ENCODE measurements at regions not wholly inside any gene's neighbourhood (a gene's known extent, or its start where the extent isn't known, plus 50 kb on each side); places are given as distances from the start of the nearest gene placed in this dataset.

DNA sequence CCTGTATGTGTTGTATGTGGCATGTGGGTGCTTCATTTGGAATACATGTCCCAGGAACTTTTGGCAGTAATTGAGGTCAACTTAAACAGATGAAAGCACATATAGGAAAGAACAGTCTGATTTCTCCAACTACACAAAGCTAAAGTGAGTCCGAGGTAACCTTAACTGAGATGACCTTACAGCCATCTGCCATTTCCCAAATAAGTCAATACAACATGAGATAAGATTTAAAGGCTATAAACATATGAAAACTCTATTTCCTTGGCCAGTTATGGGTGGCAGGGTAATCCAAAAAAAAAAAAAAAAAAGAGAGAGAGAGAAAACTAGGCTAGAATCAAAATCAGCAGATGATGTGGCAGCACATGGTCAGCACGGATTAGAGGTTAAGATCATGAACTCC, 1068.3 kb downstream of the KHDRBS2 start:
- H3K9me3 Mint-ChIP-seq (ENCODE audit: unreplicated experiment) = peaks cover 7% of the 10 kb centered on the region
- H3K27me3 Mint-ChIP-seq (ENCODE audit: insufficient read depth, unreplicated experiment) = no peaks in the 10 kb centered on the region
- intact Hi-C loops (cut with micrococcal nuclease) = no loop called here
- no peaks in the 10 kb centered on the region for H3K36me3 Mint-ChIP-seq (ENCODE audit: insufficient read depth, unreplicated experiment)
- ChIA-PET POLR2A (no interaction called here), CTCF (no interaction called here)
- DNase-seq (ENCODE audit: unreplicated experiment) = no peak
- BruUV-seq (replicated peaks) = no TSS peak
- TF ChIP-seq, protein P1, sequence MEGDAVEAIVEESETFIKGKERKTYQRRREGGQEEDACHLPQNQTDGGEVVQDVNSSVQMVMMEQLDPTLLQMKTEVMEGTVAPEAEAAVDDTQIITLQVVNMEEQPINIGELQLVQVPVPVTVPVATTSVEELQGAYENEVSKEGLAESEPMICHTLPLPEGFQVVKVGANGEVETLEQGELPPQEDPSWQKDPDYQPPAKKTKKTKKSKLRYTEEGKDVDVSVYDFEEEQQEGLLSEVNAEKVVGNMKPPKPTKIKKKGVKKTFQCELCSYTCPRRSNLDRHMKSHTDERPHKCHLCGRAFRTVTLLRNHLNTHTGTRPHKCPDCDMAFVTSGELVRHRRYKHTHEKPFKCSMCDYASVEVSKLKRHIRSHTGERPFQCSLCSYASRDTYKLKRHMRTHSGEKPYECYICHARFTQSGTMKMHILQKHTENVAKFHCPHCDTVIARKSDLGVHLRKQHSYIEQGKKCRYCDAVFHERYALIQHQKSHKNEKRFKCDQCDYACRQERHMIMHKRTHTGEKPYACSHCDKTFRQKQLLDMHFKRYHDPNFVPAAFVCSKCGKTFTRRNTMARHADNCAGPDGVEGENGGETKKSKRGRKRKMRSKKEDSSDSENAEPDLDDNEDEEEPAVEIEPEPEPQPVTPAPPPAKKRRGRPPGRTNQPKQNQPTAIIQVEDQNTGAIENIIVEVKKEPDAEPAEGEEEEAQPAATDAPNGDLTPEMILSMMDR (IDR thresholded peaks at IDR 0.05; ENCODE audit: unreplicated experiment) = no peak
- no peak overlapping the region for H3K4me3 Mint-ChIP-seq (ENCODE audit: unreplicated experiment)
- H3K27ac Mint-ChIP-seq (ENCODE audit: low read depth, unreplicated experiment) = no peak overlapping the region
- no peaks in the 10 kb centered on the region for H3K4me1 Mint-ChIP-seq (ENCODE audit: insufficient read depth, unreplicated experiment)

DNA sequence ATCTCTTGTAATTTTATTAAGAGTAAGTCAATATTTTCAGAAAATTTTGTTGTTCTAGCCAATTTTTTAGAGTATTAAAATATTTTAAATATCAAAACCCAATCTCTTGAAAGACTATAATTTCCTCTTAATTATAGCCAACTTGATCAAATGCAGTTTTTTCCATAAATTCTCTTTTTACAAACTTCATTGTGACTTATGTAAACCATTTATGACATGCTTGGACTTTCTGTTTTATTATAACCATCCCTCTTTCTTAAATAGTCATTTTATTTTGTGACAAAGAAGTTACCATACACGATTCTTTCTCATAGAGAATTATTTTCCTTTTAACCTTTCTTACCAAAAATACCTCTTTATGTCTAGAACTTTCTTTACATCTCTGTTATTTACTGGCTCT, 1075.5 kb downstream of the KHDRBS2 start:
- no TSS peak for BruUV-seq (replicated peaks)
- no peak overlapping the region for H3K27ac Mint-ChIP-seq (ENCODE audit: low read depth, unreplicated experiment)
- intact Hi-C loops (cut with micrococcal nuclease) = no loop called here
- no peaks in the 10 kb centered on the region for H3K36me3 Mint-ChIP-seq (ENCODE audit: insufficient read depth, unreplicated experiment)
- ChIA-PET POLR2A (no interaction called here), CTCF (no interaction called here)
- DNase-seq (ENCODE audit: unreplicated experiment) = no peak
- TF ChIP-seq, protein P1 (IDR thresholded peaks at IDR 0.05; ENCODE audit: unreplicated experiment) = no peak
- H3K4me1 Mint-ChIP-seq (ENCODE audit: insufficient read depth, unreplicated experiment) = no peaks in the 10 kb centered on the region
- peaks cover 12% of the 10 kb centered on the region for H3K9me3 Mint-ChIP-seq (ENCODE audit: unreplicated experiment)
- no peak overlapping the region for H3K4me3 Mint-ChIP-seq (ENCODE audit: unreplicated experiment)
- H3K27me3 Mint-ChIP-seq (ENCODE audit: insufficient read depth, unreplicated experiment) = no peaks in the 10 kb centered on the region

DNA sequence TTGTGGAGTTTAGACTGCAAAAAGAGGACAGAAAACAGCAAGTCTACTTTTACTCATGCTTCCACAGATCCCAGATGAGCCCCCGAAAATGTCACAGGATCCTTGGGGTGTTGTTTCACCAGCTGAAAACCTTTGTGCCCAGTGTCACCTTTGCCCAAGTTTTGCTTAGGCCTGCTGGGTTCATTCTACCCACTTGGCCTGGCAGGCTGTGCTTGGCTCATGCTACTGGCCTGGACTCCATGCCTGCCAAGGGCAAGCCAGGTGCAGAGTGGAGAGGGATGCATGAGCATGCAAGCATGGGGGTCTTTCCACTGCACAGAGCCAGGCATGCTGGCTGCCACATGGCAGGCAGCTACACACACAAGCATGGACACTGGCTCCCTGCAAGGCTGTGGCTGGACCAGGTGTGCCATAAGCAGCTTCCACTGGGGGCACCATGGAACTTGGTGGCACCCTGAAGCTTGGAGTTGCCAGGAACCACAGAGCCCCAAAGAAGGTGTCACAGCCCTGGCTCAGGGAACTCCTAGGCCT, 1082.0 kb downstream of the KHDRBS2 start:
- peaks cover 8% of the 10 kb centered on the region for H3K9me3 Mint-ChIP-seq (ENCODE audit: unreplicated experiment)
- no TSS peak for BruUV-seq (replicated peaks)
- TF ChIP-seq, protein P1 (IDR thresholded peaks at IDR 0.05; ENCODE audit: unreplicated experiment) = no peak
- H3K36me3 Mint-ChIP-seq (ENCODE audit: insufficient read depth, unreplicated experiment) = no peaks in the 10 kb centered on the region
- H3K4me1 Mint-ChIP-seq (ENCODE audit: insufficient read depth, unreplicated experiment) = no peaks in the 10 kb centered on the region
- H3K27me3 Mint-ChIP-seq (ENCODE audit: insufficient read depth, unreplicated experiment) = no peaks in the 10 kb centered on the region
- intact Hi-C loops (cut with micrococcal nuclease) = no loop called here
- no peak overlapping the region for H3K27ac Mint-ChIP-seq (ENCODE audit: low read depth, unreplicated experiment)
- no peak for DNase-seq (ENCODE audit: unreplicated experiment)
- CTCF ChIA-PET = no interaction called here
- POLR2A ChIA-PET = no interaction called here
- no peak overlapping the region for H3K4me3 Mint-ChIP-seq (ENCODE audit: unreplicated experiment)

DNA sequence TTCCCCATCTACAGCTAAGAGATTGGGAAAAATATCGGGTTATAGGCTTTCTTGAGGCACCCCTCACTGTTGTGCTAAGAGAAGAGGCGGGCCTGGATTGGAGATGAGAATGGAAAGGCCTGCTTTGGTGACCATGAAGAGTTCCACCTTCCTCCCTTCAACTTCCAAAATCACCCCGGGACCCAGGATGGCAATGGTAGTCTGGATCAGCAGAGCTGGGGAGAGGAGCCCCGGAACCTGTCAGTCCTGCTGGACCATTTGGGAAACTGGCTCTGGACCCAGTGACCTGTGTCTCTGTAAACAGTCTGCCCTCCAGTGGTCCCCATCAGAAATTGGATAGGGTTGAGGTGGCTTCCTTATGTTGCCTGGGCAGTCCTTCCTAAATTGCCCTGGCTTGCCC, 1085.6 kb downstream of the KHDRBS2 start:
- CTCF ChIA-PET = no interaction called here
- Mint-ChIP-seq H3K9me3 (ENCODE audit: unreplicated experiment) (peaks cover 2% of the 10 kb centered on the region), H3K36me3 (ENCODE audit: insufficient read depth, unreplicated experiment) (no peaks in the 10 kb centered on the region), H3K27ac (ENCODE audit: low read depth, unreplicated experiment) (no peak overlapping the region), H3K4me3 (ENCODE audit: unreplicated experiment) (no peak overlapping the region), H3K4me1 (ENCODE audit: insufficient read depth, unreplicated experiment) (no peaks in the 10 kb centered on the region), H3K27me3 (ENCODE audit: insufficient read depth, unreplicated experiment) (no peaks in the 10 kb centered on the region)
- POLR2A ChIA-PET = no interaction called here
- TF ChIP-seq, protein P1 (IDR thresholded peaks at IDR 0.05; ENCODE audit: unreplicated experiment) = no peak
- intact Hi-C loops (cut with micrococcal nuclease) = no loop called here
- DNase-seq (ENCODE audit: unreplicated experiment) = no peak
- BruUV-seq (replicated peaks) = no TSS peak
